Trophoblast cell (in vitro differentiated cells and primary cell): ENCODE measurements at regions not wholly inside any gene's neighbourhood (a gene's known extent, or its start where the extent isn't known, plus 50 kb on each side); places are given as distances from the start of the nearest gene placed in this dataset.

Experiments
- DNase-seq, 2 donors: peaks; one replicate each; pipeline ENCODE4 v3.0.0-alpha.2; 2016
- H2AFZ ChIP-seq: 2 replicates; pipeline ENCODE4 v1.6.1; 2013; ENCODE audit warnings: low read length, moderate library complexity, mild to moderate bottlenecking; ENCODE audit not compliant: insufficient read depth, poor library complexity
- H2AK5ac ChIP-seq: 2 replicates; pipeline ENCODE4 v1.6.1; 2013; ENCODE audit warnings: mild to moderate bottlenecking, low read length
- H2BK120ac ChIP-seq: 2 replicates; pipeline ENCODE4 v1.6.1; 2013; ENCODE audit warnings: low read length, mild to moderate bottlenecking, moderate library complexity; ENCODE audit not compliant: insufficient read depth, poor library complexity
- H2BK12ac ChIP-seq: 2 replicates; pipeline ENCODE4 v1.6.1; 2013; ENCODE audit warnings: mild to moderate bottlenecking, low read length, moderate library complexity
- H2BK5ac ChIP-seq: 2 replicates; pipeline ENCODE4 v1.6.1; 2013; ENCODE audit warnings: low read length, low read depth, moderate library complexity, mild to moderate bottlenecking; ENCODE audit not compliant: poor library complexity
- H3K14ac ChIP-seq: 2 replicates; pipeline ENCODE4 v1.6.1; 2013; ENCODE audit warnings: mild to moderate bottlenecking, low read length
- H3K18ac ChIP-seq: 2 replicates; pipeline ENCODE4 v1.6.1; 2013; ENCODE audit warnings: mild to moderate bottlenecking, low read length
- H3K23ac ChIP-seq: 2 replicates; pipeline ENCODE4 v1.6.1; 2013; ENCODE audit warnings: low read length
- H3K27ac ChIP-seq: 2 replicates; pipeline ENCODE4 v1.5.1; 2013; ENCODE audit warnings: low read depth, mild to moderate bottlenecking, inconsistent platforms, low read length, moderate library complexity
- H3K27me3 ChIP-seq: 2 replicates; pipeline ENCODE4 v1.6.1; 2013; ENCODE audit warnings: inconsistent platforms, mild to moderate bottlenecking, low read length, moderate library complexity; ENCODE audit not compliant: insufficient read depth
- H3K36me3 ChIP-seq, 2 experiments: 1 replicate in 1 of 2; 2 replicates in 1 of 2; pipeline ENCODE4 v1.6.1; 2013; ENCODE audit warnings: low read length in 2 of 2, mild to moderate bottlenecking in 2 of 2, moderate library complexity in 1 of 2; ENCODE audit not compliant: insufficient read depth in 2 of 2, control insufficient read depth in 1 of 2
- H3K4ac ChIP-seq: 2 replicates; pipeline ENCODE4 v1.6.1; 2013; ENCODE audit warnings: low read depth, mild to moderate bottlenecking, low read length, moderate library complexity
- H3K4me1 ChIP-seq, 2 experiments: 1 replicate in 1 of 2; 2 replicates in 1 of 2; pipeline ENCODE4 v1.6.1; 2013; ENCODE audit warnings: low read length in 2 of 2, mild to moderate bottlenecking in 2 of 2, moderate library complexity in 1 of 2; ENCODE audit not compliant: insufficient read depth in 2 of 2, control insufficient read depth in 1 of 2
- H3K4me2 ChIP-seq: 2 replicates; pipeline ENCODE4 v1.6.1; 2013; ENCODE audit warnings: inconsistent platforms, mild to moderate bottlenecking, low read length, moderate library complexity
- H3K4me3 ChIP-seq: 2 replicates; pipeline ENCODE4 v1.5.1; 2013; ENCODE audit warnings: mild to moderate bottlenecking, low read depth, low read length, inconsistent platforms
- H3K79me1 ChIP-seq: one replicate; pipeline ENCODE4 v1.6.1; 2013; ENCODE audit warnings: low read length
- H3K79me2 ChIP-seq: 2 replicates; pipeline ENCODE4 v1.6.1; 2013; ENCODE audit warnings: low read length, mild to moderate bottlenecking; ENCODE audit not compliant: control insufficient read depth, insufficient read depth, poor library complexity
- H3K9ac ChIP-seq: 2 replicates; pipeline ENCODE4 v1.6.1; 2013; ENCODE audit warnings: mild to moderate bottlenecking, low read length
- H3K9me3 ChIP-seq: 2 replicates; pipeline ENCODE4 v1.6.1; 2013; ENCODE audit warnings: low read depth, mild to moderate bottlenecking, control low read depth, inconsistent platforms, low read length; ENCODE audit not compliant: insufficient read depth
- H4K12ac ChIP-seq: 2 replicates; pipeline ENCODE4 v1.6.1; 2013; ENCODE audit warnings: low read depth, mild to moderate bottlenecking, low read length, moderate library complexity
- H4K8ac ChIP-seq: 2 replicates; pipeline ENCODE4 v1.6.1; 2013; ENCODE audit warnings: low read depth, mild to moderate bottlenecking, low read length, moderate library complexity
- H4K91ac ChIP-seq: one replicate; pipeline ENCODE4 v1.6.1; 2013; ENCODE audit warnings: low read depth, mild to moderate bottlenecking, low read length, moderate library complexity
- WGBS: extraction: QIAGEN DNeasy Blood & Tissue Kit; methylation state at CpG from one replicate; pipeline ENCODE4 v1.1.7; 2013; ENCODE audit warnings: missing lambda C conversion rate; ENCODE audit not compliant: insufficient read length, insufficient coverage; ENCODE audit errors: extremely low coverage; 5-methylcytosine and 5-hydroxymethylcytosine counted together

DNA sequence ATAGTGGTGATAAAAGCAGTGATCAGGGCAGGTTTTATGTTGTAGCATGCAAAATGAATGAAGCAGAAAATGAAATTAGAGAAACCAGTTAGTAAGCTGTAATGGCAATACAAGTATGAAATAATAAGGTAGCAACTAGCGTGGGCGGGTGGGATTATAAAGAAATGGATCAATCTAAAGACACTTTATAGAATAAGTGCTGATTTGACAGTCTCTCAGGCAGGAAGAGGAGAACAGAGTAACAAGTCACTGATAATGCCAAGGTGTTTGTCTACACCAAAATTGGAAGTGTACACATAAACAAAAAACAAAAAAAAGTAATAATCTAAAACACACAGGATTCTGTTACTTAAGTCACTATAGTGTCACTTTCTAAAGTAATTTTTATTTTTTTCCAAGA lies 51.0 kb upstream of the PCBP1 start:
- Histone ChIP-seq H4K91ac (no peak overlapping the region), H3K9ac (no peak overlapping the region), H2AFZ (no peak overlapping the region), H3K23ac (no peak overlapping the region), H2BK120ac (no peak overlapping the region), H2AK5ac (no peak overlapping the region), H3K79me2 (no peaks in the 10 kb centered on the region), H2BK12ac (no peak overlapping the region), H3K9me3 (no peaks in the 10 kb centered on the region), H3K36me3 (no peaks in the 10 kb centered on the region), H2BK5ac (no peak overlapping the region), H3K18ac (no peak overlapping the region), H3K4ac (no peak overlapping the region), H3K4me1 (no peaks in the 10 kb centered on the region), H3K27ac (no peak overlapping the region), H3K27me3 (no peaks in the 10 kb centered on the region), H4K8ac (no peak overlapping the region), H3K4me2 (no peak overlapping the region), H3K79me1 (no peaks in the 10 kb centered on the region), H3K14ac (no peak overlapping the region), H4K12ac (no peak overlapping the region), H3K4me3 (no peak overlapping the region)
- WGBS: no CpG with 5 or more reads among the region's 2 CpGs
- DNase-seq: no peak

DNA sequence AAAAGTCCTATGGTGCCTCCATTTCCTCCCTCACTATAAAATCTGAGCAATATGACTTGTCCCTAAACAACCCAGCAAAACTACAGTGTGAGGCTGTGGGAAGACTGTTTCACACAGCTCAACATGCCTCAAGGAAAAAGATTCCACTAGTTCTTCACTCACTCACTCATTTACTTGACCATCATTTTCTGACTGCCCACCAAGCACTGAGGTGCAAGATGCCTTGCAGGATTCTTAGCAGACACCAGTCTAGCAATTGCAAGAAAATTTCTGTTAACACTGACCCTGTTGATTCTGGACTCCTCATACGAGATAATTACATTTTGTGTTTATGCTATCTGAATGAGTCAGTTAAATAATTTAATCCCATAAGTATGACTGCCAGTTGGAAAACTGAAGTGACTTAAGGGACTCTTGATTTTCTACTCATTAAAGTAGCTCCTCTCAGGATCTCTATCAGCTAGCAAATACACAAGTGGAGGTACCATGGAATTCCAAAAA lies 51.9 kb upstream of the PCBP1 start:
- WGBS: no CpG with 5 or more reads among the region's 1 CpG
- H3K36me3 ChIP-seq: no peaks in the 10 kb centered on the region
- DNase-seq: no peak

DNA sequence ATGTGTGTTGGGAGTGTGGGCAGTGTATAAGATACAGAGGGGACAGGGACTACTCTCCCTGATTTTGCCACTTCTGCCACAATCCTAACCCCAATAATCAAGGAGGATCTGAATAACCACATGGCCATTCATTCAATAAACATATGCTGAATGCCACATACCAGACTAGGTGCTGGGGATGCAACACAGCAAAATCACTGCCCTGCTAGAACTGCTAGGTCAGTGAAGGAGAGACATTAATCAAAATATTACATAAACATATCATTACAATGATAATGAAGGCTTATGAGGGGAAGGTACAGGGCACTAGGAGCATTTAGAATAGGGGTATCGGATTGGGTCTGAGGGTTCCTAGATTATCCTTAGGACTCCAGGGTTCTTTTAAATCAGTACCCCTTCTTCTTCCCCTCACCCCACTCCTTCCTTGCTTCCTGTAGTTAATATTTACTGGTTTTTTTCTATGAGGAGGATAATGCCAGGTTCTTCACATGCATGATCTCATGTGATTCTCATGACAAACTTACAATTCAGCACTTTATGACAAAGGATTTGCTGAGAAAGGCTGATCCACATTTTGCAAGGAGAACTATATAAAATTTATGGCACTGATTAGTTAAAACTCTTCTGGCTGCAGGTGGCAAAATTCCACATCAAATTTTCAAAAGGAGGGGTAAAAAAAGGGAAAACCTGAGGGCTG lies 56.4 kb upstream of the PCBP1 start:
- Histone ChIP-seq H2BK120ac (no peak overlapping the region), H3K27ac (no peak overlapping the region), H3K4ac (no peak overlapping the region), H3K79me2 (peaks cover 2% of the 10 kb centered on the region), H4K8ac (no peak overlapping the region), H4K91ac (no peak overlapping the region), H2BK12ac (no peak overlapping the region), H2AFZ (no peak overlapping the region), H2BK5ac (no peak overlapping the region), H4K12ac (no peak overlapping the region), H3K9ac (no peak overlapping the region), H3K36me3 (no peaks in the 10 kb centered on the region), H3K23ac (no peak overlapping the region), H3K18ac (no peak overlapping the region), H3K27me3 (no peaks in the 10 kb centered on the region), H3K14ac (no peak overlapping the region), H3K9me3 (no peaks in the 10 kb centered on the region), H3K79me1 (peaks cover 11% of the 10 kb centered on the region), H3K4me2 (no peak overlapping the region), H2AK5ac (no peak overlapping the region), H3K4me3 (no peak overlapping the region), H3K4me1 (peaks cover 7 to 14% of the 10 kb centered on the region in 2 experiments)
- WGBS: no CpG with 5 or more reads among the region's 1 CpG
- no peak for DNase-seq

More for the DNA sequence above, 51.9 kb upstream of the PCBP1 start:
- no peak overlapping the region for H4K8ac ChIP-seq
- H3K4me2 ChIP-seq: no peak overlapping the region
- H3K79me2 ChIP-seq: no peaks in the 10 kb centered on the region
- no peak overlapping the region for H2AFZ ChIP-seq
- H3K27me3 ChIP-seq: no peaks in the 10 kb centered on the region
- no peak overlapping the region for H4K12ac ChIP-seq
- H3K14ac ChIP-seq: no peak overlapping the region
- no peak overlapping the region for H3K23ac ChIP-seq
- H4K91ac ChIP-seq: no peak overlapping the region
- no peaks in the 10 kb centered on the region for H3K4me1 ChIP-seq
- no peaks in the 10 kb centered on the region for H3K79me1 ChIP-seq
- no peak overlapping the region for H2BK5ac ChIP-seq
- H2BK120ac ChIP-seq: no peak overlapping the region
- no peak overlapping the region for H3K27ac ChIP-seq
- H3K9ac ChIP-seq: no peak overlapping the region
- no peak overlapping the region for H2BK12ac ChIP-seq
- H3K4me3 ChIP-seq: no peak overlapping the region
- no peak overlapping the region for H3K4ac ChIP-seq
- H3K9me3 ChIP-seq: no peaks in the 10 kb centered on the region
- no peak overlapping the region for H3K18ac ChIP-seq
- H2AK5ac ChIP-seq: no peak overlapping the region

DNA sequence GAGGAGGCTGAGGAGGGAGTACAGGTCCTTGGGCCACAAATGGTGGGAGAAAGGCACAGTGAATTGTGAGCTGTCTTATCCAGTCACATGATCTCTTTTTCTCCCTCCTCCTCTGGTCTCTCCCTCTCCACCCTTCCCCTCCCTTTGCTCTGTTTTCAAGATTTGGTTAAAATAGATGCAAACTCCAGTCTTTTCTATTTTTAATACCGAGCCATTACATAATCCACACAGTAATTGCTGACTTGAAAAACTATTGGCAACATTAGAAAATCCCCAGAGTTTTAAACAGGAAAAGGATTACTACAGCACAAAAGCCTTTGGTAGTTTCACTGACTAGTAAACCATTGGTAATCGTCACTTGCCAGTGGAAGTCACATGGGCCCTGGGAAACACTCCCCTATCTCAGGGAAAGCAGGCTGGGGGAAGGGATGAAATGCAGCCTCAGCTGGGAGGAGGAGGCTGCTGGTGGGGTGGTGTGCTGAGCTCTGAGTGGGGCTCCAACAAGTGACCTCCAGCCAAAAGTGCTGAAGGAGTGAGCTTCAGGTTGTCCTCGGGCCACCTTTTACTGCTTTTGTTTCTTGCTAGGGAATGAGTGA lies 57.4 kb upstream of the PCBP1 start:
- no peak overlapping the region for H3K4me3 ChIP-seq
- H3K9ac ChIP-seq: no peak overlapping the region
- peak overlapping the region; percentile 50 for H3K27ac ChIP-seq
- H3K79me1 ChIP-seq: peaks cover 11% of the 10 kb centered on the region
- peak in 1 of 2 donors; percentile 62 for DNase-seq
- no peak overlapping the region for H3K23ac ChIP-seq
- H2AFZ ChIP-seq: no peak overlapping the region
- H4K91ac ChIP-seq: peak overlapping the region; percentile 49
- no peaks in the 10 kb centered on the region for H3K36me3 ChIP-seq
- peak overlapping the region; percentile 34 for H2BK5ac ChIP-seq
- no peak overlapping the region for H3K4me2 ChIP-seq
- H3K79me2 ChIP-seq: peaks cover 2% of the 10 kb centered on the region
- no peak overlapping the region for H3K14ac ChIP-seq
- no peak overlapping the region for H3K4ac ChIP-seq
- no CpG with 5 or more reads among the region's 3 CpGs for WGBS
- peak overlapping the region; percentile 41 for H4K8ac ChIP-seq
- peaks cover 7 to 14% of the 10 kb centered on the region in 2 experiments for H3K4me1 ChIP-seq
- no peak overlapping the region for H2BK12ac ChIP-seq
- H2BK120ac ChIP-seq: peak overlapping the region; percentile 85
- H3K9me3 ChIP-seq: no peaks in the 10 kb centered on the region
- H2AK5ac ChIP-seq: no peak overlapping the region
- H3K18ac ChIP-seq: peak overlapping the region; percentile 20
- H4K12ac ChIP-seq: no peak overlapping the region
- no peaks in the 10 kb centered on the region for H3K27me3 ChIP-seq
